Breast epithelium (tissue), 3 donors: ENCODE measurements at regions not wholly inside any gene's neighbourhood (a gene's known extent, or its start where the extent isn't known, plus 50 kb on each side); places are given as distances from the start of the nearest gene placed in this dataset.

Experiments used
- CTCF ChIP-seq, 3 donors: fragments of 450-650 bp; IDR thresholded peaks; one replicate each; pipeline ENCODE4 v1.5.1; 2016 to 2017; ENCODE audit warnings: antibody characterized with exemption in 3 of 3, mild to moderate bottlenecking in 3 of 3, moderate library complexity in 3 of 3
- POLR2A ChIP-seq: fragments of 450-650 bp; IDR thresholded peaks from one replicate; pipeline ENCODE4 v1.6.1; 2016; ENCODE audit warnings: antibody characterized with exemption, mild to moderate bottlenecking, moderate library complexity
- POLR2AphosphoS5 ChIP-seq, 3 donors: sonication (generic); formaldehyde crosslinking; IDR thresholded peaks; one replicate each; pipeline ENCODE4 v1.6.1; 2017; ENCODE audit warnings: antibody characterized with exemption in 3 of 3

- no peak for TF ChIP-seq CTCF (IDR thresholded peaks at IDR 0.05)
- TF ChIP-seq POLR2A = no peak
- TF ChIP-seq POLR2AphosphoS5 (IDR thresholded peaks at IDR 0.05) = no peak
Measured at GRCh38 chr12:43022838-43023237, 433.3 kb upstream of the PRICKLE1 start.
